ENCODE measurements at regions not wholly inside any gene's neighbourhood (a gene's known extent, or its start where the extent isn't known, plus 50 kb on each side); places are given as distances from the start of the nearest gene placed in this dataset.
"Not testable (repeated sequence)": the region's sequence is repeated elsewhere in the genome, so short reads cannot be mapped to it uniquely, and the experiment has no call there.

DNA sequence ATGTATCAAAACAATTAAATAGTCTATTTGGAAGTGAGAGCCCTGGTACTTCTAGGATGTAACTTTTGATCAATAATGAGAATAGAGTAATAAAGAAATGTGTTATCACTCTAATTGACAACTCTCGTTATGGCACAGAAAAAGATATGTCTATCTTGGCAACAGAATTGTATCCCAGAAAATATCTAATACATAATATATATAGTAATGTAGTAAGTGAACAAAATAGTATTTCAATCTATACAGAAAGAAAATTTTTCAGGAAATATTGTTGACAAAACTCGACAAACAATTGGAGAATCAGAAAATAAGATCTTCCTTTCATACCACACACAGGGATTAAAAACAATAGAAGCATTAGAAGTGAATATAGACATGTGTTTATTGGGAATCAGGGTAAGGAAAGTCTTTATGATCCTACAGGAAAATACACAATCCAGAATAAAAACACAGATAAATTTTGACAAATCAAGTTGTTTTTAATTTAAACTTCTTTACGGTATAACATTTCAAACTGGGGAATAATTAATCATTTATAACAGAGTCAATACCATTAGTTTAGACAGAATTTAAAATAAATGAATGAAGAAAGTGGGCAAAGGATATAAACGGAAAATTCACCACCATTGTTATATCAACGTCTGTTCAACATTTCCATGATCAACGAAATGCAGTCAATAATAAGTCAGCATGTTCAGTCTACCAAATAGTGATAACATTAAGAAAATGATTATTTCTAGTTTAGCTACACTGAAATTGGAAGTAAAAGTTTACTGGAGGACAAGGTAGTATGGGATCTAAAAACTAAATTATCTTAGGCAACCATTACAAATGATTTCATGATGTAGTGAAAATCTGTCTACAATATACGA is 1526.5 kb upstream of the TPTE start:
- CTCF ChIA-PET: no interaction called here
- POLR2A ChIA-PET: no interaction called here
- DNase-seq (no peak), ATAC-seq (ENCODE audit: low read depth) (no peak)
- TF ChIP-seq, protein P1, sequence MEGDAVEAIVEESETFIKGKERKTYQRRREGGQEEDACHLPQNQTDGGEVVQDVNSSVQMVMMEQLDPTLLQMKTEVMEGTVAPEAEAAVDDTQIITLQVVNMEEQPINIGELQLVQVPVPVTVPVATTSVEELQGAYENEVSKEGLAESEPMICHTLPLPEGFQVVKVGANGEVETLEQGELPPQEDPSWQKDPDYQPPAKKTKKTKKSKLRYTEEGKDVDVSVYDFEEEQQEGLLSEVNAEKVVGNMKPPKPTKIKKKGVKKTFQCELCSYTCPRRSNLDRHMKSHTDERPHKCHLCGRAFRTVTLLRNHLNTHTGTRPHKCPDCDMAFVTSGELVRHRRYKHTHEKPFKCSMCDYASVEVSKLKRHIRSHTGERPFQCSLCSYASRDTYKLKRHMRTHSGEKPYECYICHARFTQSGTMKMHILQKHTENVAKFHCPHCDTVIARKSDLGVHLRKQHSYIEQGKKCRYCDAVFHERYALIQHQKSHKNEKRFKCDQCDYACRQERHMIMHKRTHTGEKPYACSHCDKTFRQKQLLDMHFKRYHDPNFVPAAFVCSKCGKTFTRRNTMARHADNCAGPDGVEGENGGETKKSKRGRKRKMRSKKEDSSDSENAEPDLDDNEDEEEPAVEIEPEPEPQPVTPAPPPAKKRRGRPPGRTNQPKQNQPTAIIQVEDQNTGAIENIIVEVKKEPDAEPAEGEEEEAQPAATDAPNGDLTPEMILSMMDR (IDR thresholded peaks at IDR 0.05): no peak
- Mint-ChIP-seq H3K4me3 (no peak overlapping the region), H3K36me3 (ENCODE audit: low read depth) (no peaks in the 10 kb centered on the region), H3K9me3 (peaks cover 16% of the 10 kb centered on the region), H3K27me3 (peaks cover 18% of the 10 kb centered on the region), H3K4me1 (no peaks in the 10 kb centered on the region), H3K27ac (no peak overlapping the region)
- intact Hi-C loops (cut with micrococcal nuclease): no loop called here

DNA sequence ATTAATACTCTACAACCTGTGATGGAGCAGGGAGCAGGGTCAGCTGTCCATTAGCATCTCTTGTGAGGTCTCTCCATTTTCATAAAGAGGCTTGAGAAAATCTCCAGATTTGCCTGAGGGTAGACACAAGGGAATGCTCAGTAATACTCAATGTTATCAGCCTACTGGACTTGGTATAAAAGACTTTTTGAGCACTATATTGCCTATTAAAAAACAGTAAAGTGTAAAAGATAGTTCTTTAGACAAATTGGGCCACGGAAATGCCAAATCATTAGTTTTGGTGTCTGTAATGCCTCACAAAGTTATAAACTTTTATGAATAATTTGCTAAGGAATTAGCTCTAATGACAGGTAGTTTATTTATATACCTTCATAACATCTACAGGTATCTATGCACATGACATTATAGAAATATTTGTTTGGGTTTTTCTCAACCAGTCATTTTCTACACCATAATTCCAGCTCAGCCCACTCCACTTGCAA is 1524.9 kb upstream of the TPTE start:
- CTCF ChIA-PET; POLR2A ChIA-PET; DNase-seq; H3K36me3 Mint-ChIP-seq (ENCODE audit: low read depth); H3K27ac Mint-ChIP-seq; H3K4me1 Mint-ChIP-seq; H3K4me3 Mint-ChIP-seq; intact Hi-C loops (cut with micrococcal nuclease); ATAC-seq (ENCODE audit: low read depth): not testable (repeated sequence)
- Mint-ChIP-seq H3K9me3 (peaks cover 17% of the 10 kb centered on the region), H3K27me3 (peaks cover 17% of the 10 kb centered on the region)

DNA sequence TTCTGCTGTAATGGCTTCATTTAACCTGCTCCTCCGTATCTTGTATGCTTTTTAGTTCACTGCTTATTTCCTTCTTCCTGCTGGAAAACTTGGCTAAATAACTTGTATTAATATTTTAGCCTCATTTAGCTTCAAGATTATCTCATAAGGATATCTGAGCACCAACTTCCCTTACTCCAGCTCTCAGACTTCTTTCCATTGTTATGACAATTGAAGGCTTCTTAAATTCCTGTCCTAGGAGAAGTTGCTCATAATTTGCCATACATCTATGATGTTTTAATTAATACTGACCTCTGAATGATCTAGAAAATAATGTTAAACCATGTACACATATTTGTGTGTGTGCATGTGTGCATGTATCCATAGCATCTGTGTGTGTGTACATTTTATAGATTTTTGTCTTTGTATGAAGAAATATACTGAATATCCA is 1524.4 kb upstream of the TPTE start:
- Mint-ChIP-seq H3K9me3 (peaks cover 20% of the 10 kb centered on the region), H3K27ac (no peak overlapping the region), H3K4me1 (no peaks in the 10 kb centered on the region), H3K4me3 (no peak overlapping the region), H3K27me3 (peaks cover 12% of the 10 kb centered on the region), H3K36me3 (ENCODE audit: low read depth) (no peaks in the 10 kb centered on the region)
- CTCF ChIA-PET: no interaction called here
- ATAC-seq (ENCODE audit: low read depth) (no peak), DNase-seq (no peak)
- POLR2A ChIA-PET: no interaction called here
- TF ChIP-seq, protein P1 (IDR thresholded peaks at IDR 0.05): no peak
- intact Hi-C loops (cut with micrococcal nuclease): no loop called here

DNA sequence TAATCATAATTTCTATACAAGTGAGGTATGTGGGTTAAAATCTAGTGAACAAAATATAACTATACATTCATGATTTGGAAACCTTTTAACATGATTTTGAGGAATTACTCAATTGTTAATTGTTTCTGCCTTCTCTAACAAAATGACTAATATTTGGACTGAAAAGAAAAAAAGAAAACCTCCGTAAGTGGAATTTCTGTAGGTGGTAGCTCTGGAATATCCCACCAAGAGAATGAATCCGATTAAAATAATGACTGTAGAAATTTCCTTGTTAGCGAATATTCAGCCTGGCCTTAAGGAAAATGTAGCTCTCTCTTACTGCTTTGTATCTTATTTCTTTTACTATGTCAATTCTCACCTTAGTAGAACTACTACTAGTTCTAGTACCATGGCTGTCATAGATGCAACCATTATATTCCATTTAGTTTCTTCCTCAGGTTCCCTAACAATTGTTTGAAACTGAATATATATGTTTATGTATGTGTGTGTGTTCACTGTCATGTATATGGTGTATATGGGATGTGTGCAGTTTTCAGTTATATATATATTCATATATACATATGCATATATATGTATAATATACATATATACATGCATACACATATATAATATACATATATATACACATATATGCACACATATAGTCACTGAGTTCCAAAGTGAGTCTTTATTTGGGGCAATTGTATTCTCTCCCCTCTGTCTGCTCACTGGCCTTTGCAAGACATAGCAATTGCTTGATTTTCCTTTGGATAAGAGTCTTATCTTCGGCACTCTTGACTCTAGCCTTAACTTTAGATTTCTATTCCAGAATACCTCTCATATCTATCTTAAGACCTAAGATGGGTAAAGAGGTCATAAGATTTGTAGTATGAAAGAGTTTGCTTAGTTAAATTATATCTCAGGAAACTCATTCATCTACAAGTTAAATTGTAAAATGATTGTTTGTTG is 1523.7 kb upstream of the TPTE start:
- intact Hi-C loops (cut with micrococcal nuclease); CTCF ChIA-PET; H3K36me3 Mint-ChIP-seq (ENCODE audit: low read depth); H3K4me1 Mint-ChIP-seq; ATAC-seq (ENCODE audit: low read depth); H3K4me3 Mint-ChIP-seq; H3K27me3 Mint-ChIP-seq; H3K27ac Mint-ChIP-seq; POLR2A ChIA-PET; DNase-seq: not testable (repeated sequence)
- H3K9me3 Mint-ChIP-seq: peaks cover 24% of the 10 kb centered on the region

DNA sequence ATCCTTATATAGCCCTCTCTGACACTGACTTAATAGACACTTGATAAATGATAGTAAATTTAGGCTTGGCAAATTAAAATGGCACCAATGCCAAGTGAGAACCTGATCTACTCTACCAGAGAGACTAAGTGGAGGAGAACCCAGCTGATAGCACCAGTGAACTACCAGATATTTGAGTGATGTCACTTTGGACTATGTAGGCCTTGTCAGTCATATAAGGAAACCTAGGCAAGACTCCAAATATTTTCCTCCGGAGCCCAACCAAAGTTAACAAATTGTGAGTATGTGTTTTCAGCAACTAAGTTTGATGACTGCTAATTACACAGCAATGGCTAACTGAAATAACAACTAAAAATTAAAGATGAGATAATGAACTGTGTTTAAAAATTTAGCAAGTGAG is 1522.9 kb upstream of the TPTE start:
- intact Hi-C loops (cut with micrococcal nuclease); H3K4me3 Mint-ChIP-seq; H3K27ac Mint-ChIP-seq; H3K27me3 Mint-ChIP-seq; POLR2A ChIA-PET; ATAC-seq (ENCODE audit: low read depth); CTCF ChIA-PET; H3K4me1 Mint-ChIP-seq; H3K36me3 Mint-ChIP-seq (ENCODE audit: low read depth); DNase-seq: not testable (repeated sequence)
- H3K9me3 Mint-ChIP-seq: peaks cover 25% of the 10 kb centered on the region

DNA sequence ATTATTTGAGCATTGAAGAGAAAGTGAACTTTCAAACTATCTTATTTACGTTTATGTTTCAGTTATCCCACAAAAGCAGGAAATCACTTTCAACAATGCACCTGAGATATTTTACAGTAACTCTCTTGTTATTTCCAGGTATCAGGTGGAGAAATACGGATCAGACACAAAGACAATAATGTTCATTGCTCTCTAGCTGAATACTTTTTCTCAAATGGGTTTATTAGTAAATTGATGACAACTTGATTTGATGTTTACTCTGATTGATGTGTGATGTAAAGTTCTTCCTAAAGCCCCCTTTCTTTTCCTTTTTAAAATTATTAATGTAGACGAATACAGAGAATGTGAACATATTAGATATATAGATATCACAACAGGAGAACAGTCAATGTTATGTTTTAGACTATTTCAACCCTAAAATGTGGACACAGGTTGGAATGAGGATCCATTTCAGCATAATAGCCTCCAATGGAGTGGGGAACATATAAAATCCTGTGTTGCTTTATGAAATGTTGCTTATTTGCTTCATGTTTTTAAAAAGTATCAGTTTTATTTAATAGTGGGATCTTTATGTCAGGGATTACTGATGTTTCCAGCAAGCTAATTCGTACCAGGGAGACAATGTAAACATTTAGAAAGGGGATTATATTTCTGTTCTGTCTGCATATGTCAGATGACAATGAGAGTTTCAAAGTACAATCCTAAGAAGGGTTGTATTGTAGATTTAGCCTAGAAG is 1522.3 kb upstream of the TPTE start:
- H3K27ac Mint-ChIP-seq: no peak overlapping the region
- intact Hi-C loops (cut with micrococcal nuclease): no loop called here
- CTCF ChIA-PET: no interaction called here
- no peaks in the 10 kb centered on the region for H3K4me1 Mint-ChIP-seq
- H3K4me3 Mint-ChIP-seq: no peak overlapping the region
- H3K36me3 Mint-ChIP-seq (ENCODE audit: low read depth): no peaks in the 10 kb centered on the region
- POLR2A ChIA-PET: no interaction called here
- no peak for DNase-seq
- TF ChIP-seq, protein P1 (IDR thresholded peaks at IDR 0.05): no peak
- H3K27me3 Mint-ChIP-seq: no peaks in the 10 kb centered on the region
- no peak for ATAC-seq (ENCODE audit: low read depth)
- H3K9me3 Mint-ChIP-seq: peaks cover 25% of the 10 kb centered on the region

DNA sequence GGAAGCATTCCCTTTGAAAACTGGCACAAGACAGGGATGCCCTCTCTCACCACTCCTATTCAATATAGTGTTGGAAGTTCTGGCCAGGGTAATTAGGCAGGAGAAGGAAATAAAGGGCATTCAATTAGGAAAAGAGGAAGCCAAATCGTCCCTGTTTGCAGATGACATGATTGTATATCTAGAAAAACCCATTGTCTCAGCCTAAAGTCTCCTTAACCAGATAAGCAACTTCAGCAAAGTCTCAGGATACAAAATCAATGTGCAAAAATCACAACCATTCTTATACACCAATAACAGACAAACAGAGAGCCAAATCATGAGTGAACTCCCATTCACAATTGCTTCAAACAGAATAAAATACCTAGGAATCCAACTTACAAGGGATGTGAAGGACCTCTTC is 1521.3 kb upstream of the TPTE start:
- H3K27ac Mint-ChIP-seq; H3K4me3 Mint-ChIP-seq; CTCF ChIA-PET; H3K36me3 Mint-ChIP-seq (ENCODE audit: low read depth); DNase-seq; H3K4me1 Mint-ChIP-seq; H3K27me3 Mint-ChIP-seq; ATAC-seq (ENCODE audit: low read depth); intact Hi-C loops (cut with micrococcal nuclease); POLR2A ChIA-PET: not testable (repeated sequence)
- H3K9me3 Mint-ChIP-seq: peaks cover 25% of the 10 kb centered on the region

DNA sequence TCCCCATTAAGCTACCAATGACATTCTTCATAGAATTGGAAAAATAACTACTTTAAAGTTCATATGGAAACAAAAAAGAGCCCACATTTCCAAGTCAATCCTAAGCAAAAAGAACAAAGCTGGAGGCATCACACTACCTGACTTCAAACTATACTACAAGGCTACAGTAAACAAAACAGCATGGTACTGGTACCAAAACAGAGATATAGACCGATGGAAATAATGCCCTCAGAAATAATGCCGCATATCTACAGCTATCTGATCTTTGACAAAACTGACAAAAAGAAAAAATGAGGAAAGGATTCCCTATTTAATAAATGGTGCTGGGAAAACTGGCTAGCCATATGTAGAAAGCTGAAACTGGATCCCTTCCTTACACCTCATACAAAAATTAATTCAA is 1520.7 kb upstream of the TPTE start:
- H3K4me3 Mint-ChIP-seq; H3K27me3 Mint-ChIP-seq; H3K36me3 Mint-ChIP-seq (ENCODE audit: low read depth); DNase-seq; H3K27ac Mint-ChIP-seq; CTCF ChIA-PET; ATAC-seq (ENCODE audit: low read depth); H3K4me1 Mint-ChIP-seq; POLR2A ChIA-PET; intact Hi-C loops (cut with micrococcal nuclease): not testable (repeated sequence)
- peaks cover 26% of the 10 kb centered on the region for H3K9me3 Mint-ChIP-seq

Measured in activated B cell treated with CpG ODN at 0.5 μM for 24 hours (primary cell).